MCF 10A (cell line): ENCODE measurements at regions not wholly inside any gene's neighbourhood (a gene's known extent, or its start where the extent isn't known, plus 50 kb on each side); places are given as distances from the start of the nearest gene placed in this dataset.

Experiments
- BruUV-seq: library from RNA; stranded (reverse); fragments of 400-500 nt; replicated peaks from 2 replicates; lab custom pipeline; 2021; lab: Mats Ljungman, UMichigan
- CTCF ChIA-PET: fragments of 300-600 bp; sonication (Branson Sonifier 250); formaldehyde crosslinking; extraction: SDS; loops from one replicate; lab custom pipeline; 2021; ENCODE audit warnings: antibody characterized with exemption, inconsistent platforms; lab: Yijun Ruan, JAX
- POLR2A ChIA-PET: fragments of 300-600, 350-650 bp; sonication (Branson Sonifier 250); formaldehyde crosslinking; extraction: SDS; loops from one replicate; lab custom pipeline; 2020; ENCODE audit warnings: antibody characterized with exemption, inconsistent platforms; lab: Yijun Ruan, JAX
- DNase-seq: peaks from one replicate; pipeline ENCODE4 v3.0.0-alpha.2; 2018; ENCODE audit not compliant: unreplicated experiment
- H3K27ac Mint-ChIP-seq: one replicate; pipeline ENCODE4 v1.8.0; 2022; ENCODE audit warnings: mild to moderate bottlenecking, low read depth, mixed read lengths; ENCODE audit not compliant: unreplicated experiment
- H3K27me3 Mint-ChIP-seq: one replicate; pipeline ENCODE4 v1.8.0; 2022; ENCODE audit warnings: mixed read lengths; ENCODE audit not compliant: insufficient read depth, unreplicated experiment
- H3K36me3 Mint-ChIP-seq: one replicate; pipeline ENCODE4 v1.8.0; 2022; ENCODE audit warnings: mild to moderate bottlenecking, moderate library complexity, mixed read lengths; ENCODE audit not compliant: insufficient read depth, unreplicated experiment
- H3K4me1 Mint-ChIP-seq: one replicate; pipeline ENCODE4 v1.8.0; 2022; ENCODE audit warnings: mixed read lengths; ENCODE audit not compliant: insufficient read depth, unreplicated experiment
- H3K4me3 Mint-ChIP-seq: one replicate; pipeline ENCODE4 v1.8.0; 2022; ENCODE audit warnings: mild to moderate bottlenecking, moderate library complexity, mixed read lengths; ENCODE audit not compliant: unreplicated experiment
- H3K9me3 Mint-ChIP-seq: one replicate; pipeline ENCODE4 v1.8.0; 2022; ENCODE audit warnings: mixed read lengths; ENCODE audit not compliant: unreplicated experiment
- CTCF ChIP-seq: fragments of 200-600 bp; IDR thresholded peaks from one replicate; pipeline ENCODE4 v1.8.0; 2022; ENCODE audit warnings: antibody characterized with exemption, mild to moderate bottlenecking; ENCODE audit not compliant: unreplicated experiment
- intact Hi-C: fragments of 100-400 bp; cut with micrococcal nuclease; formaldehyde crosslinking; loops from 2 replicates; pipeline ENCODE4 v1.14.1; 2022

DNA sequence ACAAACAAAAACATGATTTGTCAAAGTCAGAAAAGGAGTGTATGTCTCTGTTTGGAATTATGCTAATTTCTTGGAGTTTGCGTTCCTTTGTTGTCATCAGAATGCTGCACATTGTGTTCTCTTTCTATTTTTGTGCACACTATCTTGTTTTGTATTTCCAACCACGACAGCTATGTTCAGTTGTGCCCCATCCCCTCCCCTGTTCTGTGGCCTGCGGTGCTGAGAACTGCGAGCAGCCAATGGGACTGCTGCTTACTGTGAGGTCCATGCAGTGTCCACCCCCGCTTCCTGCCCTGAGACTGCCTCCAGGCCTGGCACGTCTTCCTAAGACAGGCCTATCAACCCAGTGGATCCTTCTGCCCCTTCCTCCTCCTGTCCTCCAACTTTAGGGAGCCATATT is 76.8 kb downstream of the PALM2AKAP2 start:
- ChIA-PET POLR2A (interaction anchor here (1.2 kb wide), 1 partner anchor 13 kb away, joined by 4 read pairs; no protein-coding TSS in a partner anchor), CTCF (interaction anchor here (0.6 to 1.0 kb wide), 3 partner anchors 11 to 184 kb away, joined by 3 to 4 read pairs (median 3); no protein-coding TSS in a partner anchor)
- TF ChIP-seq CTCF = no peak
- Mint-ChIP-seq H3K27ac (no peak overlapping the region), H3K4me1 (peaks cover 4% of the 10 kb centered on the region), H3K27me3 (no peaks in the 10 kb centered on the region), H3K4me3 (no peak overlapping the region), H3K9me3 (no peaks in the 10 kb centered on the region), H3K36me3 (no peaks in the 10 kb centered on the region)
- no peak for DNase-seq
- intact Hi-C loops = no loop called here
- BruUV-seq = no TSS peak

DNA sequence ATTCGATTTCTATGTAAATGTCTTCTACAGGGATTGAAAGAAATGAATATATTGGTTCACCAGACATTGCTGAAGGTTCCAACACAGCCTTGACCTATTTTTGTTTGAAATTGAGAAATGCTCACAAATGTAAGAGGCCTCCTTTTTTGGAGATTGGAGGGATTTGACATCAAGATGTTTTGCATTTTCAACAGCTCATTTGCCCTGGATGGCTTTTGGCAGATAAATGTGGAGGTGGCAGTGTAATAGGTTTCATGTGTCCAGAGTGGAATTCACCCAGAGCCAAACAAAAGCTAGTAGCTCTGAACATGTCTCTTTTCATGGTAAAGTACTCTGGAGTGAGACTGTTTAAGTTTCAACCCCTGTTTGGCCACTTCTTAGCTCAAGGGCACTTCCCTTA is 77.3 kb downstream of the PALM2AKAP2 start:
- DNase-seq = no peak
- POLR2A ChIA-PET = no interaction called here
- CTCF ChIA-PET = interaction anchor here (0.7 to 1.0 kb wide), 3 partner anchors 10 to 84 kb away, joined by 3 to 4 read pairs (median 3); no protein-coding TSS in a partner anchor
- no peaks in the 10 kb centered on the region for H3K27me3 Mint-ChIP-seq
- no peak overlapping the region for H3K27ac Mint-ChIP-seq
- H3K4me3 Mint-ChIP-seq = no peak overlapping the region
- no TSS peak for BruUV-seq
- H3K9me3 Mint-ChIP-seq = no peaks in the 10 kb centered on the region
- TF ChIP-seq CTCF = no peak
- no peaks in the 10 kb centered on the region for H3K36me3 Mint-ChIP-seq
- intact Hi-C loops = no loop called here
- peaks cover 4% of the 10 kb centered on the region for H3K4me1 Mint-ChIP-seq

- no peak for TF ChIP-seq CTCF
- Mint-ChIP-seq H3K36me3 (no peaks in the 10 kb centered on the region), H3K4me3 (no peak overlapping the region)
Observed at GRCh38 chr9:109859447-109859846, 79.4 kb downstream of the PALM2AKAP2 start.

GRCh38 chr9:109860521-109860920 is 80.5 kb downstream of the PALM2AKAP2 start:
- no TSS peak for BruUV-seq
- no peak overlapping the region for H3K27ac Mint-ChIP-seq
- no peaks in the 10 kb centered on the region for H3K27me3 Mint-ChIP-seq
- no peak for TF ChIP-seq CTCF
- H3K4me3 Mint-ChIP-seq = no peak overlapping the region
- no peaks in the 10 kb centered on the region for H3K9me3 Mint-ChIP-seq
- no peak for DNase-seq
- POLR2A ChIA-PET = no interaction called here
- CTCF ChIA-PET = interaction anchor here (1.5 to 2.0 kb wide), 3 partner anchors 10 to 43 kb away, joined by 5 to 10 read pairs (median 6); no protein-coding TSS in a partner anchor
- H3K36me3 Mint-ChIP-seq = no peaks in the 10 kb centered on the region
- H3K4me1 Mint-ChIP-seq = peaks cover 4% of the 10 kb centered on the region
- intact Hi-C loops = no loop called here

More at GRCh38 chr9:109859447-109859846, 79.4 kb downstream of the PALM2AKAP2 start:
- ChIA-PET CTCF (interaction anchor here (0.6 to 2.0 kb wide), 9 partner anchors 11 to 848 kb away, joined by 3 to 10 read pairs (median 4); no protein-coding TSS in a partner anchor), POLR2A (interaction anchor here (1.0 kb wide), 1 partner anchor 22 kb away, joined by 3 read pairs; no protein-coding TSS in a partner anchor)
- DNase-seq = no peak
- H3K27ac Mint-ChIP-seq = no peak overlapping the region
- intact Hi-C loops = no loop called here
- peaks cover 4% of the 10 kb centered on the region for H3K4me1 Mint-ChIP-seq
- BruUV-seq = no TSS peak
- no peaks in the 10 kb centered on the region for H3K27me3 Mint-ChIP-seq
- H3K9me3 Mint-ChIP-seq = no peaks in the 10 kb centered on the region
